ENCODE measurements at regions not wholly inside any gene's neighbourhood (a gene's known extent, or its start where the extent isn't known, plus 50 kb on each side); places are given as distances from the start of the nearest gene placed in this dataset.

- no peaks in the 10 kb centered on the region for H3K9me3 ChIP-seq (ENCODE audit: control insufficient read depth in 2 of 2, low read length in 2 of 2)
- no peaks in the 10 kb centered on the region for H3K36me3 ChIP-seq (ENCODE audit: control insufficient read depth in 2 of 2, insufficient read depth in 2 of 2, low read length in 2 of 2)
Measured at GRCh38 chr3:54047568-54047967, 74.8 kb upstream of the CACNA2D3 start.

GRCh38 chr3:54046641-54047214 is 75.6 kb upstream of the CACNA2D3 start:
- no peaks in the 10 kb centered on the region for H3K36me3 ChIP-seq (ENCODE audit: control insufficient read depth in 2 of 2, insufficient read depth in 2 of 2, low read length in 2 of 2)
- no peaks in the 10 kb centered on the region for H3K9me3 ChIP-seq (ENCODE audit: control insufficient read depth in 2 of 2, low read length in 2 of 2)
- peak overlapping the region; percentile 6 for H3K27ac ChIP-seq (ENCODE audit: low read length)
- no peak overlapping the region for H3K4me3 ChIP-seq (ENCODE audit: low read length in 2 of 2)
- no peaks in the 10 kb centered on the region for H3K27me3 ChIP-seq (ENCODE audit: control insufficient read depth in 1 of 2, insufficient read depth in 2 of 2, low read length in 2 of 2)
- no peak overlapping the region for H3K9ac ChIP-seq (ENCODE audit: low read length in 2 of 2)
- H3K4me1 ChIP-seq (ENCODE audit: control insufficient read depth, insufficient read depth, low read length): peaks cover 9% of the 10 kb centered on the region

More at GRCh38 chr3:54047568-54047967, 74.8 kb upstream of the CACNA2D3 start:
- H3K27me3 ChIP-seq (ENCODE audit: control insufficient read depth in 1 of 2, insufficient read depth in 2 of 2, low read length in 2 of 2): no peaks in the 10 kb centered on the region
- H3K4me1 ChIP-seq (ENCODE audit: control insufficient read depth, insufficient read depth, low read length): peaks cover 6% of the 10 kb centered on the region
- no peak overlapping the region for H3K27ac ChIP-seq (ENCODE audit: low read length)
- no peak overlapping the region for H3K9ac ChIP-seq (ENCODE audit: low read length in 2 of 2)
- H3K4me3 ChIP-seq (ENCODE audit: low read length in 2 of 2): no peak overlapping the region

- Histone ChIP-seq H3K9ac (ENCODE audit: low read length in 2 of 2) (no peak overlapping the region), H3K4me3 (ENCODE audit: low read length in 2 of 2) (no peak overlapping the region), H3K9me3 (ENCODE audit: control insufficient read depth in 2 of 2, low read length in 2 of 2) (no peaks in the 10 kb centered on the region), H3K27ac (ENCODE audit: low read length) (no peak overlapping the region), H3K36me3 (ENCODE audit: control insufficient read depth in 2 of 2, insufficient read depth in 2 of 2, low read length in 2 of 2) (no peaks in the 10 kb centered on the region), H3K4me1 (ENCODE audit: control insufficient read depth, insufficient read depth, low read length) (peaks cover 9% of the 10 kb centered on the region), H3K27me3 (ENCODE audit: control insufficient read depth in 1 of 2, insufficient read depth in 2 of 2, low read length in 2 of 2) (no peaks in the 10 kb centered on the region)
Measured at GRCh38 chr3:54045061-54045815, 77.1 kb upstream of the CACNA2D3 start.

- peaks cover 9% of the 10 kb centered on the region for H3K4me1 ChIP-seq (ENCODE audit: control insufficient read depth, insufficient read depth, low read length)
- no peak overlapping the region for H3K4me3 ChIP-seq (ENCODE audit: low read length in 2 of 2)
- no peaks in the 10 kb centered on the region for H3K9me3 ChIP-seq (ENCODE audit: control insufficient read depth in 2 of 2, low read length in 2 of 2)
- H3K36me3 ChIP-seq (ENCODE audit: control insufficient read depth in 2 of 2, insufficient read depth in 2 of 2, low read length in 2 of 2): no peaks in the 10 kb centered on the region
- H3K27ac ChIP-seq (ENCODE audit: low read length): no peak overlapping the region
- H3K9ac ChIP-seq (ENCODE audit: low read length in 2 of 2): no peak overlapping the region
- H3K27me3 ChIP-seq (ENCODE audit: control insufficient read depth in 1 of 2, insufficient read depth in 2 of 2, low read length in 2 of 2): no peaks in the 10 kb centered on the region
Measured at GRCh38 chr3:54042259-54042823, 80.0 kb upstream of the CACNA2D3 start.

- H3K36me3 ChIP-seq (ENCODE audit: control insufficient read depth in 2 of 2, insufficient read depth in 2 of 2, low read length in 2 of 2): no peaks in the 10 kb centered on the region
- H3K27me3 ChIP-seq (ENCODE audit: control insufficient read depth in 1 of 2, insufficient read depth in 2 of 2, low read length in 2 of 2): no peaks in the 10 kb centered on the region
- H3K27ac ChIP-seq (ENCODE audit: low read length): no peak overlapping the region
- H3K9ac ChIP-seq (ENCODE audit: low read length in 2 of 2): no peak overlapping the region
- no peak overlapping the region for H3K4me3 ChIP-seq (ENCODE audit: low read length in 2 of 2)
- H3K4me1 ChIP-seq (ENCODE audit: control insufficient read depth, insufficient read depth, low read length): peaks cover 4% of the 10 kb centered on the region
- H3K9me3 ChIP-seq (ENCODE audit: control insufficient read depth in 2 of 2, low read length in 2 of 2): no peaks in the 10 kb centered on the region
Measured at GRCh38 chr3:54040476-54040875, 81.9 kb upstream of the CACNA2D3 start.

- Histone ChIP-seq H3K9me3 (ENCODE audit: control insufficient read depth in 2 of 2, low read length in 2 of 2) (no peaks in the 10 kb centered on the region), H3K4me1 (ENCODE audit: control insufficient read depth, insufficient read depth, low read length) (peaks cover 4% of the 10 kb centered on the region)
Measured at GRCh38 chr3:54038391-54038790, 84.0 kb upstream of the CACNA2D3 start.

GRCh38 chr3:54036543-54036942 is 85.8 kb upstream of the CACNA2D3 start:
- Histone ChIP-seq H3K4me3 (ENCODE audit: low read length in 2 of 2) (no peak overlapping the region), H3K9me3 (ENCODE audit: control insufficient read depth in 2 of 2, low read length in 2 of 2) (no peaks in the 10 kb centered on the region), H3K27ac (ENCODE audit: low read length) (no peak overlapping the region), H3K4me1 (ENCODE audit: control insufficient read depth, insufficient read depth, low read length) (no peaks in the 10 kb centered on the region), H3K36me3 (ENCODE audit: control insufficient read depth in 2 of 2, insufficient read depth in 2 of 2, low read length in 2 of 2) (no peaks in the 10 kb centered on the region), H3K9ac (ENCODE audit: low read length in 2 of 2) (no peak overlapping the region), H3K27me3 (ENCODE audit: control insufficient read depth in 1 of 2, insufficient read depth in 2 of 2, low read length in 2 of 2) (no peaks in the 10 kb centered on the region)

More at GRCh38 chr3:54038391-54038790, 84.0 kb upstream of the CACNA2D3 start:
- Histone ChIP-seq H3K27ac (ENCODE audit: low read length) (no peak overlapping the region), H3K4me3 (ENCODE audit: low read length in 2 of 2) (no peak overlapping the region), H3K27me3 (ENCODE audit: control insufficient read depth in 1 of 2, insufficient read depth in 2 of 2, low read length in 2 of 2) (no peaks in the 10 kb centered on the region), H3K9ac (ENCODE audit: low read length in 2 of 2) (no peak overlapping the region), H3K36me3 (ENCODE audit: control insufficient read depth in 2 of 2, insufficient read depth in 2 of 2, low read length in 2 of 2) (no peaks in the 10 kb centered on the region)

- no peak overlapping the region for H3K9ac ChIP-seq (ENCODE audit: low read length in 2 of 2)
- no peaks in the 10 kb centered on the region for H3K9me3 ChIP-seq (ENCODE audit: control insufficient read depth in 2 of 2, low read length in 2 of 2)
- no peak overlapping the region for H3K4me3 ChIP-seq (ENCODE audit: low read length in 2 of 2)
- H3K4me1 ChIP-seq (ENCODE audit: control insufficient read depth, insufficient read depth, low read length): no peaks in the 10 kb centered on the region
- no peaks in the 10 kb centered on the region for H3K27me3 ChIP-seq (ENCODE audit: control insufficient read depth in 1 of 2, insufficient read depth in 2 of 2, low read length in 2 of 2)
- no peaks in the 10 kb centered on the region for H3K36me3 ChIP-seq (ENCODE audit: control insufficient read depth in 2 of 2, insufficient read depth in 2 of 2, low read length in 2 of 2)
- no peak overlapping the region for H3K27ac ChIP-seq (ENCODE audit: low read length)
Measured at GRCh38 chr3:54034971-54035370, 87.4 kb upstream of the CACNA2D3 start.

- H3K4me3 ChIP-seq (ENCODE audit: low read length in 2 of 2): no peak overlapping the region
- H3K27ac ChIP-seq (ENCODE audit: low read length): no peak overlapping the region
- no peak overlapping the region for H3K9ac ChIP-seq (ENCODE audit: low read length in 2 of 2)
- no peaks in the 10 kb centered on the region for H3K27me3 ChIP-seq (ENCODE audit: control insufficient read depth in 1 of 2, insufficient read depth in 2 of 2, low read length in 2 of 2)
- no peaks in the 10 kb centered on the region for H3K4me1 ChIP-seq (ENCODE audit: control insufficient read depth, insufficient read depth, low read length)
- no peaks in the 10 kb centered on the region for H3K36me3 ChIP-seq (ENCODE audit: control insufficient read depth in 2 of 2, insufficient read depth in 2 of 2, low read length in 2 of 2)
- no peaks in the 10 kb centered on the region for H3K9me3 ChIP-seq (ENCODE audit: control insufficient read depth in 2 of 2, low read length in 2 of 2)
Measured at GRCh38 chr3:54033761-54034160, 88.6 kb upstream of the CACNA2D3 start.

GRCh38 chr3:54032598-54032997 is 89.8 kb upstream of the CACNA2D3 start:
- Histone ChIP-seq H3K9ac (ENCODE audit: low read length in 2 of 2) (no peak overlapping the region), H3K27ac (ENCODE audit: low read length) (no peak overlapping the region), H3K27me3 (ENCODE audit: control insufficient read depth in 1 of 2, insufficient read depth in 2 of 2, low read length in 2 of 2) (no peaks in the 10 kb centered on the region), H3K4me3 (ENCODE audit: low read length in 2 of 2) (no peak overlapping the region), H3K9me3 (ENCODE audit: control insufficient read depth in 2 of 2, low read length in 2 of 2) (no peaks in the 10 kb centered on the region), H3K4me1 (ENCODE audit: control insufficient read depth, insufficient read depth, low read length) (no peaks in the 10 kb centered on the region), H3K36me3 (ENCODE audit: control insufficient read depth in 2 of 2, insufficient read depth in 2 of 2, low read length in 2 of 2) (no peaks in the 10 kb centered on the region)

- no peaks in the 10 kb centered on the region for H3K36me3 ChIP-seq (ENCODE audit: control insufficient read depth in 2 of 2, insufficient read depth in 2 of 2, low read length in 2 of 2)
- no peaks in the 10 kb centered on the region for H3K27me3 ChIP-seq (ENCODE audit: control insufficient read depth in 1 of 2, insufficient read depth in 2 of 2, low read length in 2 of 2)
- H3K27ac ChIP-seq (ENCODE audit: low read length): no peak overlapping the region
- H3K9me3 ChIP-seq (ENCODE audit: control insufficient read depth in 2 of 2, low read length in 2 of 2): no peaks in the 10 kb centered on the region
- H3K9ac ChIP-seq (ENCODE audit: low read length in 2 of 2): no peak overlapping the region
- no peaks in the 10 kb centered on the region for H3K4me1 ChIP-seq (ENCODE audit: control insufficient read depth, insufficient read depth, low read length)
- no peak overlapping the region for H3K4me3 ChIP-seq (ENCODE audit: low read length in 2 of 2)
Measured at GRCh38 chr3:54028372-54028771, 94.0 kb upstream of the CACNA2D3 start.

Data from stomach smooth muscle (tissue), 2 donors.